NT2/D1 (cell line): ENCODE measurements at regions not wholly inside any gene's neighbourhood (a gene's known extent, or its start where the extent isn't known, plus 50 kb on each side); places are given as distances from the start of the nearest gene placed in this dataset.

Experiments used
- DNase-seq: peaks from one replicate; pipeline ENCODE4 v3.0.0-alpha.2; 2011; ENCODE audit warnings: low read depth, low spot score
- H3K27me3 ChIP-seq: 2 replicates; pipeline ENCODE4 v1.6.0; 2011; ENCODE audit warnings: mild to moderate bottlenecking; ENCODE audit not compliant: insufficient read length, insufficient read depth
- H3K36me3 ChIP-seq: 2 replicates; pipeline ENCODE4 v1.6.1; 2011; ENCODE audit warnings: mild to moderate bottlenecking, low read length, mixed read lengths; ENCODE audit not compliant: insufficient read depth, insufficient read length
- H3K4me1 ChIP-seq: 2 replicates; pipeline ENCODE4 v1.5.1; 2011; ENCODE audit not compliant: insufficient read depth, insufficient read length
- H3K4me3 ChIP-seq: 2 replicates; pipeline ENCODE4 v1.5.1; 2011; ENCODE audit warnings: low read depth; ENCODE audit not compliant: insufficient read length
- H3K9ac ChIP-seq: 2 replicates; pipeline ENCODE4 v1.6.0; 2011; ENCODE audit warnings: low read depth; ENCODE audit not compliant: insufficient read length
- H3K9me3 ChIP-seq: 2 replicates; pipeline ENCODE4 v1.5.1; 2011; ENCODE audit warnings: mild to moderate bottlenecking, low read length; ENCODE audit not compliant: insufficient read depth
- SUZ12 ChIP-seq: IDR thresholded peaks from 2 replicates; pipeline ENCODE4 v1.6.1; 2011; ENCODE audit not compliant: insufficient read length, insufficient read depth; ENCODE audit errors: extremely low read depth
- YY1 ChIP-seq: IDR thresholded peaks from 2 replicates; pipeline ENCODE4 v1.6.1; 2011; ENCODE audit not compliant: insufficient read length, insufficient read depth
- ZNF274 ChIP-seq: IDR thresholded peaks from 2 replicates; pipeline ENCODE4 v1.6.1; 2011; ENCODE audit warnings: mild to moderate bottlenecking, low read depth, low read length

- TF ChIP-seq ZNF274 (no peak), SUZ12 (no peak), YY1 (no peak)
- Histone ChIP-seq H3K9me3 (no peaks in the 10 kb centered on the region), H3K27me3 (no peaks in the 10 kb centered on the region), H3K4me1 (no peaks in the 10 kb centered on the region), H3K4me3 (no peak overlapping the region), H3K9ac (no peak overlapping the region), H3K36me3 (no peaks in the 10 kb centered on the region)
- no peak for DNase-seq
These were observed 91.1 kb upstream of the ARID2 start for GRCh38 chr12:45638386-45638785.

GRCh38 chr12:45644541-45644940 is 85.0 kb upstream of the ARID2 start:
- no peaks in the 10 kb centered on the region for H3K36me3 ChIP-seq
- H3K4me3 ChIP-seq, result no peak overlapping the region
- TF ChIP-seq YY1, result no peak
- no peak for TF ChIP-seq ZNF274
- no peak for TF ChIP-seq SUZ12
- no peaks in the 10 kb centered on the region for H3K4me1 ChIP-seq
- H3K9ac ChIP-seq, result no peak overlapping the region
- no peak for DNase-seq
- H3K27me3 ChIP-seq, result no peaks in the 10 kb centered on the region
- no peaks in the 10 kb centered on the region for H3K9me3 ChIP-seq

DNA sequence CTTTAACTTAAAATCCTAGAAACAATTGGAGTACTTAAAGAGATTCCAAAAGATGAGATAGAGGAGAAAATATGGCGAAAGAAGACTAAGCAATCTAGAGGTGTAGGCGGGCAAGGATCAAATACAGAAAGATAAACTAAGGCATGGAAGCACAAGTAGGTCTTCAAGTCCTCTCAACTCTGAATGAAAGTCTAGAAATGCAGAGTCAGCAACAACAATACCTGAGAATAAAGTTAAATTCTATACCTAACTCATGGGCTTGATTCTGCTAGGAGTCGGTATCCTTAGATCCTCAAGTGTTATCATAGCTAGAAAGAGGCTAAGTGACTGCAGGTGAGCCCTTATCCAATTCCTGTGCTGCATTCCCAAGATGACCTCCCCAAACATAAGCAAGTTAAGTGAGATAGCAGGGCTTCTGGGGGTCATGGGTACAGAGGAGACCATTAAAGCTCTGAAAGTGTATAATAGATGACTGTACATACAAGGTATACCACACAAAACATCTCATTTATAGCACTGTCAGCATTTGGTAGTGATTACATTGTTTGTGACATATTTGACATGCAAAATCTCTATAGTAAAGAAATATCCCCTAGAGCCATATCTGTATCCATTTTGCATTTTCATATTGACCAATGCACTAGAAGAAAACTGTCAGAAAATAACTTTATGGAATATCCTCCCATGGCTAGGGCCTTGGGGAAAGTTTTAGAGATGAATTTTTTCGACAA is 82.5 kb upstream of the ARID2 start:
- TF ChIP-seq SUZ12 (no peak), ZNF274 (no peak), YY1 (no peak)
- no peak for DNase-seq

DNA sequence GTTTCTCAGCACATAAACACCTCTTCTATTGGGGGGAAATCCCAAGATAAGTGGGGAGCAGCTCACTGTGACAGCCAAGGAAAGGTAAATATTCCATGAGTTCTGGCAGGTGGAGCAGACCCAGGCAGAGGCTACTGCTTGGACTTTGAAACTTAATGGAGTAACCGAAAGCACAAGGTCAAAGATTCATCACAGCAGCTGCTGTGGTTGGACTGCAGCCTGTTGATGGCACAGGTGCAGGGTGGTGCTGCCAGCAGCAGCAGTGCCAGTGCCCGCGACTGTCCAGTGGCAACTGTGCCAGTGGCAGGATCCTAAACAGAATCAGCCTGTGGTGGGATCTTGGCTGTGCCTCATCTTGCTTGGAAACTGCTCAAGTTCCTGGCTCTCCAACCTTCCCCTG is 81.4 kb upstream of the ARID2 start:
- no peaks in the 10 kb centered on the region for H3K36me3 ChIP-seq
- H3K4me3 ChIP-seq, result no peak overlapping the region
- no peaks in the 10 kb centered on the region for H3K27me3 ChIP-seq
- H3K9ac ChIP-seq, result no peak overlapping the region
- H3K4me1 ChIP-seq, result no peaks in the 10 kb centered on the region
- DNase-seq, result no peak
- TF ChIP-seq YY1, result no peak
- TF ChIP-seq SUZ12, result no peak
- H3K9me3 ChIP-seq, result no peaks in the 10 kb centered on the region

More for the DNA sequence above, 82.5 kb upstream of the ARID2 start:
- H3K4me3 ChIP-seq, result no peak overlapping the region
- no peaks in the 10 kb centered on the region for H3K27me3 ChIP-seq
- no peaks in the 10 kb centered on the region for H3K36me3 ChIP-seq
- H3K9ac ChIP-seq, result no peak overlapping the region
- no peaks in the 10 kb centered on the region for H3K9me3 ChIP-seq
- H3K4me1 ChIP-seq, result no peaks in the 10 kb centered on the region

DNA sequence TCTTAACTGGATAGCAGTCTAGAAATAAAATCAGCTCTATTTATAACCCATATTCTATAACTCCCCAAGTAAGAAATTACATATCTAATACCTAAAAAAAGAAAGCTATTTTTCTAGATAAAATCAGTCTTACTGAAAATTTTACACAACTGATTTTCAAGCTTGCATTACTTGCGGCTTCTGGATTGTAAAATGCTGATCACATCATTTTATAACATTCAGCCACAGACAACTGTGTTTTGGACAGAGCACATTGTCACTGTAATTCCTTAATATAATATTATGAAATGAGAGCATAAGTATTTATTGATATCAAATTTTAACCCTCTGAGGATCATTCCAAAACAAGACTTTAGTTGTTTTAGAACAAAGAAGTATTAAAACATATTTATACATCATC is 78.5 kb upstream of the ARID2 start:
- no peaks in the 10 kb centered on the region for H3K4me1 ChIP-seq
- no peaks in the 10 kb centered on the region for H3K27me3 ChIP-seq
- DNase-seq, result no peak
- no peaks in the 10 kb centered on the region for H3K36me3 ChIP-seq
- no peak overlapping the region for H3K4me3 ChIP-seq
- no peak overlapping the region for H3K9ac ChIP-seq
- TF ChIP-seq YY1 (no peak), SUZ12 (no peak), ZNF274 (no peak)
- H3K9me3 ChIP-seq, result no peaks in the 10 kb centered on the region

- Histone ChIP-seq H3K9ac (no peak overlapping the region), H3K36me3 (no peaks in the 10 kb centered on the region), H3K27me3 (no peaks in the 10 kb centered on the region), H3K4me3 (no peak overlapping the region), H3K9me3 (no peaks in the 10 kb centered on the region), H3K4me1 (no peaks in the 10 kb centered on the region)
- no peak for DNase-seq
- TF ChIP-seq SUZ12 (no peak), YY1 (no peak), ZNF274 (no peak)
These were observed 75.4 kb upstream of the ARID2 start for GRCh38 chr12:45654002-45654665.

GRCh38 chr12:45655186-45655585 is 74.3 kb upstream of the ARID2 start:
- no peak overlapping the region for H3K9ac ChIP-seq
- no peak for DNase-seq
- H3K4me3 ChIP-seq, result no peak overlapping the region
- no peaks in the 10 kb centered on the region for H3K36me3 ChIP-seq
- H3K27me3 ChIP-seq, result no peaks in the 10 kb centered on the region
- no peaks in the 10 kb centered on the region for H3K9me3 ChIP-seq
- TF ChIP-seq YY1 (no peak), ZNF274 (no peak), SUZ12 (no peak)
- H3K4me1 ChIP-seq, result no peaks in the 10 kb centered on the region
